ENCODE measurements at regions not wholly inside any gene's neighbourhood (a gene's known extent, or its start where the extent isn't known, plus 50 kb on each side); places are given as distances from the start of the nearest gene placed in this dataset.

GRCh38 chr5:54927097-54927746 lies 58.2 kb downstream of the ESM1 start:
- TF ChIP-seq POLR2A (IDR thresholded peaks at IDR 0.05): no peak
- ATAC-seq (no peak), DNase-seq (no peak)
- Histone ChIP-seq H3K36me3 (no peaks in the 10 kb centered on the region), H3K4me3 (no peak overlapping the region), H3K27ac (no peak overlapping the region), H3K27me3 (no peaks in the 10 kb centered on the region), H3K9me3 (no peaks in the 10 kb centered on the region), H3K4me1 (no peaks in the 10 kb centered on the region)
- intact Hi-C loops (cut with DNase I): no loop called here
- 39% methylated on average over 4 of the region's 4 CpGs for WGBS (ENCODE audit: insufficient coverage, low coverage, low lambda C conversion rate, missing lambda C conversion rate)

DNA sequence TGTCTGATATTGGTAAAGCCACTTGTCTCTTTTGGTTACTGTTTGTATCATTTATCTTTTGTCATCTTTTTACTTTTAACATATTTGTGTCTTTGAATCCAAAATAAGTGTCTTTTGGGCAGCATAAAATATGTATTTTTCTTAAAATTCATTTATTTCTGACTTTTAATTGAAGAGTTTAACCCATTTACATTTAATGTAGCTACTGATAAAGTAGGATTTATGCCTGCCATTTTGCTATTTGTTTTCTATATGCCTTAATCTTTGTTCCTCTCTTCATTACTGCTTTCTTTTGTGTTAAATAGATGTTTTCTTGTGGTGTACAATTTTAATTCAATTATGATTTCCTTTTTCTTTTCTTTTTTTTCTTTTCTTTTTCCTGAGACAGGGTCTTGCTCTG lies 60.9 kb downstream of the ESM1 start:
- ATAC-seq (no peak), DNase-seq (no peak)
- Histone ChIP-seq H3K27me3 (no peaks in the 10 kb centered on the region), H3K4me1 (no peaks in the 10 kb centered on the region), H3K27ac (no peak overlapping the region), H3K36me3 (no peaks in the 10 kb centered on the region), H3K4me3 (no peak overlapping the region), H3K9me3 (no peaks in the 10 kb centered on the region)
- TF ChIP-seq CTCF (IDR thresholded peaks at IDR 0.05): no peak
- no peak for TF ChIP-seq POLR2A (IDR thresholded peaks at IDR 0.05)
- intact Hi-C loops (cut with DNase I): no loop called here

GRCh38 chr5:54917323-54917722 lies 68.1 kb downstream of the ESM1 start:
- no peak for DNase-seq
- no peaks in the 10 kb centered on the region for H3K4me1 ChIP-seq
- TF ChIP-seq POLR2A (IDR thresholded peaks at IDR 0.05): no peak
- no peak for TF ChIP-seq CTCF (IDR thresholded peaks at IDR 0.05)
- H3K9me3 ChIP-seq: no peaks in the 10 kb centered on the region
- no peaks in the 10 kb centered on the region for H3K36me3 ChIP-seq
- intact Hi-C loops (cut with DNase I): no loop called here
- H3K4me3 ChIP-seq: no peak overlapping the region
- no peak for ATAC-seq
- no peaks in the 10 kb centered on the region for H3K27me3 ChIP-seq
- H3K27ac ChIP-seq: no peak overlapping the region

- Histone ChIP-seq H3K4me1 (no peaks in the 10 kb centered on the region), H3K9me3 (no peaks in the 10 kb centered on the region), H3K4me3 (no peak overlapping the region), H3K27ac (no peak overlapping the region), H3K27me3 (no peaks in the 10 kb centered on the region), H3K36me3 (no peaks in the 10 kb centered on the region)
- TF ChIP-seq CTCF (IDR thresholded peaks at IDR 0.05): no peak
- no peak for TF ChIP-seq POLR2A (IDR thresholded peaks at IDR 0.05)
- ATAC-seq (no peak), DNase-seq (no peak)
- intact Hi-C loops (cut with DNase I): no loop called here
- 37% methylated on average over 3 of the region's 3 CpGs for WGBS (ENCODE audit: insufficient coverage, low coverage, low lambda C conversion rate, missing lambda C conversion rate)
Measured at GRCh38 chr5:54915466-54916027, 69.8 kb downstream of the ESM1 start.

DNA sequence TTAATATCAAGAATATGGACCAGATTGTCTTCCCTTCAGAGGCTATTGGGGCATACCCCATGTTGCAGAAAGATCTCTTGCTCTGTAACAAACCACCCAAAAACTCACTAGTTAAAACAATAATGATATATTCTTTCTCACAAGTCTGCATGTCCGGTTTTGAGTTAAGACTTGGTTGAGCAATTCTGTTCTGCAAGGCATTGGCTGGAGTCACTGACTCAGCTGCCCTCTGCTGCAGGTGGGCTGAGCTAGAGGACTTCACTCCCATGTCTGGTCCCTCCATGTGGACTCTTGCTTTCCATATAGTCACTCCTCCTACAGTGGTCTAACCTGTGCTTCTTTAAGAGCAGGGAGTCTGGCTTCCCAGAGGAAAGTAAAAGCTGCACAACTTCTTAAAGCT lies 73.4 kb downstream of the ESM1 start:
- DNase-seq (no peak), ATAC-seq (no peak)
- Histone ChIP-seq H3K9me3 (no peaks in the 10 kb centered on the region), H3K36me3 (no peaks in the 10 kb centered on the region), H3K4me1 (no peaks in the 10 kb centered on the region), H3K27me3 (no peaks in the 10 kb centered on the region), H3K4me3 (no peak overlapping the region), H3K27ac (no peak overlapping the region)
- no peak for TF ChIP-seq CTCF (IDR thresholded peaks at IDR 0.05)
- no peak for TF ChIP-seq POLR2A (IDR thresholded peaks at IDR 0.05)
- 40% methylated on average over 1 of the region's 1 CpG for WGBS (ENCODE audit: insufficient coverage, low coverage, low lambda C conversion rate, missing lambda C conversion rate)
- intact Hi-C loops (cut with DNase I): no loop called here

Data from right lobe of liver (tissue), 6 donors.